ENCODE measurements at regions not wholly inside any gene's neighbourhood (a gene's known extent, or its start where the extent isn't known, plus 50 kb on each side); places are given as distances from the start of the nearest gene placed in this dataset.
A peak's percentile ranks its signal among the peaks of the same experiment; 100 is the strongest.

- H3K27ac Mint-ChIP-seq, result no peak overlapping the region
- Histone ChIP-seq H3K9me3 (ENCODE audit: control insufficient read depth in 1 of 2, low read length in 2 of 2) (no peaks in the 10 kb centered on the region), H3K4me3 (ENCODE audit: low read length in 2 of 2) (no peak overlapping the region), H3K4me1 (ENCODE audit: insufficient read depth, low read length) (no peaks in the 10 kb centered on the region), H3K36me3 (ENCODE audit: insufficient read depth, low read length) (no peaks in the 10 kb centered on the region), H3K27me3 (ENCODE audit: insufficient read depth, low read length) (no peaks in the 10 kb centered on the region), H3K27ac (ENCODE audit: low read depth, low read length) (no peak overlapping the region)
- no peak for DNase-seq
- no peaks in the 10 kb centered on the region for H3K36me3 Mint-ChIP-seq
- no peaks in the 10 kb centered on the region for H3K4me1 Mint-ChIP-seq
- ChIA-PET POLR2A (ENCODE audit: partially characterized antibody) (no interaction called here), CTCF (ENCODE audit: partially characterized antibody) (interaction anchor here (2.3 kb wide), 1 partner anchor 42 kb away, joined by 7 read pairs; no protein-coding TSS in a partner anchor)
- H3K27me3 Mint-ChIP-seq, result no peaks in the 10 kb centered on the region
- no peak overlapping the region for H3K4me3 Mint-ChIP-seq
- intact Hi-C loops (cut with micrococcal nuclease), result no loop called here
- H3K9me3 Mint-ChIP-seq, result peaks cover 0 to 3% (median 0%) of the 10 kb centered on the region in 8 donors
Observed at GRCh38 chr6:42506070-42506469, 54.3 kb upstream of the TRERF1 start.

GRCh38 chr6:42505385-42505718, 53.6 kb upstream of the TRERF1 start:
- Mint-ChIP-seq H3K27ac (no peak overlapping the region), H3K4me3 (no peak overlapping the region), H3K36me3 (no peaks in the 10 kb centered on the region), H3K4me1 (no peaks in the 10 kb centered on the region), H3K27me3 (no peaks in the 10 kb centered on the region), H3K9me3 (peaks cover 0 to 3% (median 0%) of the 10 kb centered on the region in 8 donors)
- Histone ChIP-seq H3K36me3 (ENCODE audit: insufficient read depth, low read length) (no peaks in the 10 kb centered on the region), H3K27ac (ENCODE audit: low read depth, low read length) (no peak overlapping the region), H3K4me1 (ENCODE audit: insufficient read depth, low read length) (no peaks in the 10 kb centered on the region), H3K4me3 (ENCODE audit: low read length in 2 of 2) (no peak overlapping the region), H3K9me3 (ENCODE audit: control insufficient read depth in 1 of 2, low read length in 2 of 2) (no peaks in the 10 kb centered on the region), H3K27me3 (ENCODE audit: insufficient read depth, low read length) (no peaks in the 10 kb centered on the region)
- ChIA-PET CTCF (ENCODE audit: partially characterized antibody) (interaction anchor here (2.3 kb wide), 1 partner anchor 42 kb away, joined by 7 read pairs; no protein-coding TSS in a partner anchor), POLR2A (ENCODE audit: partially characterized antibody) (no interaction called here)
- DNase-seq, result no peak
- intact Hi-C loops (cut with micrococcal nuclease), result no loop called here

GRCh38 chr6:42503894-42504293, 52.2 kb upstream of the TRERF1 start:
- Mint-ChIP-seq H3K36me3 (no peaks in the 10 kb centered on the region), H3K4me1 (no peaks in the 10 kb centered on the region), H3K4me3 (no peak overlapping the region), H3K9me3 (peaks cover 0 to 3% (median 0%) of the 10 kb centered on the region in 8 donors), H3K27ac (no peak overlapping the region), H3K27me3 (no peaks in the 10 kb centered on the region)
- Histone ChIP-seq H3K4me3 (ENCODE audit: low read length in 2 of 2) (no peak overlapping the region), H3K9me3 (ENCODE audit: control insufficient read depth in 1 of 2, low read length in 2 of 2) (no peaks in the 10 kb centered on the region), H3K4me1 (ENCODE audit: insufficient read depth, low read length) (no peaks in the 10 kb centered on the region), H3K36me3 (ENCODE audit: insufficient read depth, low read length) (no peaks in the 10 kb centered on the region), H3K27me3 (ENCODE audit: insufficient read depth, low read length) (no peaks in the 10 kb centered on the region), H3K27ac (ENCODE audit: low read depth, low read length) (no peak overlapping the region)
- ChIA-PET POLR2A (ENCODE audit: partially characterized antibody) (no interaction called here), CTCF (ENCODE audit: partially characterized antibody) (no interaction called here)
- intact Hi-C loops (cut with micrococcal nuclease), result no loop called here
- DNase-seq, result no peak

GRCh38 chr6:42502990-42503389, 51.3 kb upstream of the TRERF1 start:
- Histone ChIP-seq H3K9me3 (ENCODE audit: control insufficient read depth in 1 of 2, low read length in 2 of 2) (no peaks in the 10 kb centered on the region), H3K4me1 (ENCODE audit: insufficient read depth, low read length) (no peaks in the 10 kb centered on the region), H3K27ac (ENCODE audit: low read depth, low read length) (no peak overlapping the region), H3K27me3 (ENCODE audit: insufficient read depth, low read length) (no peaks in the 10 kb centered on the region), H3K4me3 (ENCODE audit: low read length in 2 of 2) (no peak overlapping the region), H3K36me3 (ENCODE audit: insufficient read depth, low read length) (no peaks in the 10 kb centered on the region)
- ChIA-PET CTCF (ENCODE audit: partially characterized antibody) (no interaction called here), POLR2A (ENCODE audit: partially characterized antibody) (no interaction called here)
- H3K27ac Mint-ChIP-seq, result peak overlapping the region in 1 of 7 donors; percentile 54
- DNase-seq, result no peak
- H3K9me3 Mint-ChIP-seq, result peaks cover 0 to 3% (median 0%) of the 10 kb centered on the region in 8 donors
- H3K36me3 Mint-ChIP-seq, result no peaks in the 10 kb centered on the region
- no peak overlapping the region for H3K4me3 Mint-ChIP-seq
- no peaks in the 10 kb centered on the region for H3K27me3 Mint-ChIP-seq
- intact Hi-C loops (cut with micrococcal nuclease), result no loop called here
- no peaks in the 10 kb centered on the region for H3K4me1 Mint-ChIP-seq

- intact Hi-C loops (cut with micrococcal nuclease), result no loop called here
- Mint-ChIP-seq H3K9me3 (peaks cover 0 to 5% (median 0%) of the 10 kb centered on the region in 8 donors), H3K4me1 (no peaks in the 10 kb centered on the region), H3K4me3 (no peak overlapping the region), H3K27ac (no peak overlapping the region), H3K36me3 (no peaks in the 10 kb centered on the region), H3K27me3 (peaks cover 0 to 2% of the 10 kb centered on the region in 2 donors)
- CTCF ChIA-PET (ENCODE audit: partially characterized antibody), result no interaction called here
- Histone ChIP-seq H3K27ac (ENCODE audit: low read depth, low read length) (no peak overlapping the region), H3K9me3 (ENCODE audit: control insufficient read depth in 1 of 2, low read length in 2 of 2) (no peaks in the 10 kb centered on the region), H3K4me1 (ENCODE audit: insufficient read depth, low read length) (no peaks in the 10 kb centered on the region), H3K36me3 (ENCODE audit: insufficient read depth, low read length) (no peaks in the 10 kb centered on the region), H3K4me3 (ENCODE audit: low read length in 2 of 2) (no peak overlapping the region), H3K27me3 (ENCODE audit: insufficient read depth, low read length) (no peaks in the 10 kb centered on the region)
- DNase-seq, result no peak
- POLR2A ChIA-PET (ENCODE audit: partially characterized antibody), result no interaction called here
Observed at GRCh38 chr6:42502127-42502526, 50.4 kb upstream of the TRERF1 start.

Data from CD4-positive, alpha-beta memory T cell (primary cell).